ENCODE measurements at regions not wholly inside any gene's neighbourhood (a gene's known extent, or its start where the extent isn't known, plus 50 kb on each side); places are given as distances from the start of the nearest gene placed in this dataset.
A peak's percentile ranks its signal among the peaks of the same experiment; 100 is the strongest.
"Not testable (repeated sequence)": the region's sequence is repeated elsewhere in the genome, so short reads cannot be mapped to it uniquely, and the experiment has no call there.

- no peak for DNase-seq (ENCODE audit: extremely low read depth, low read depth)
These were observed 272.1 kb upstream of the DUSP10 start for GRCh38 chr1:222014001-222014400.

GRCh38 chr1:222012816-222013215 lies 270.9 kb upstream of the DUSP10 start:
- DNase-seq (ENCODE audit: extremely low read depth, low read depth), result no peak

GRCh38 chr1:222010306-222010705 lies 268.4 kb upstream of the DUSP10 start:
- DNase-seq (ENCODE audit: extremely low read depth, low read depth), result no peak

- DNase-seq (ENCODE audit: extremely low read depth, low read depth), result peak; percentile 14
These were observed 267.3 kb upstream of the DUSP10 start for GRCh38 chr1:222009105-222009730.

DNA sequence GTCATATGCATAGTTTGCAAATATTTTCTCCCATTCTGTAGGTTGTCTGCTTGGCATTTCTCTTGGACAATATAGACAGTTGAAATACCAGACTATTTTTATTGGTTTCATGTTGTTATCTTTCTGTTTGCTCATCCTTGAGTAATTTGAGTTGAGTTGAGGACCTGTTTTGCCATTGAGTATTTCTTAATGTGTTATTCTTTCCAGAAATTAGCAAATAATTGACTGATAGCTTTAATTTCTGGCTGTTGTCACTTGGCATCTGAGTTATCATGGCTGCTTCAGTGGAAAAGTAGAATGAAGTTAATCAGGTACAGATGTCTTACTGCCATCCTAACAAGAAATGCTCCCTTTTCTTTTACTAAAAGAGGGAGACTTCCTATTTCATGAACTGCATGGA lies 264.8 kb upstream of the DUSP10 start:
- DNase-seq (ENCODE audit: extremely low read depth, low read depth), result no peak

GRCh38 chr1:222004784-222005183 lies 262.9 kb upstream of the DUSP10 start:
- no peak for DNase-seq (ENCODE audit: extremely low read depth, low read depth)

- no peak for DNase-seq (ENCODE audit: extremely low read depth, low read depth)
These were observed 262.1 kb upstream of the DUSP10 start for GRCh38 chr1:222004034-222004433.

GRCh38 chr1:222002503-222002902 lies 260.6 kb upstream of the DUSP10 start:
- no peak for DNase-seq (ENCODE audit: extremely low read depth, low read depth)

DNA sequence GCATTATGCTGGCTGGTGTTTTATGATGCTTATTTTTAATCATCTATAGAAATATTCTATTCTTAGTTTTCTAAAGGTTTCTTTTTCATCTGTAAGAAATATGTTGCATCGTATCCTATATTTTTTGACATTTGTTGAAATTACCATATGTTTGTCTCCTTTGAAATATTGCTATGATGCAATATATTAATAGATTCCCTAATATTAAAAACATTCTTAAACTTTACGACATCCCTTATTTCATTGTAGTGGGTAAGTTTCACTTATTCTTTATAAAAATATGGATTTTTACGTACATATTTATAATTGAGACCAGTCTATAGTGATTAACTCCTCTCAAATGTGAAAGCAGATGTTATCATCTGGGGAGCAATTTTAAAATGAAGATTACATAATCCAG lies 258.2 kb upstream of the DUSP10 start:
- DNase-seq (ENCODE audit: extremely low read depth, low read depth), result no peak

DNA sequence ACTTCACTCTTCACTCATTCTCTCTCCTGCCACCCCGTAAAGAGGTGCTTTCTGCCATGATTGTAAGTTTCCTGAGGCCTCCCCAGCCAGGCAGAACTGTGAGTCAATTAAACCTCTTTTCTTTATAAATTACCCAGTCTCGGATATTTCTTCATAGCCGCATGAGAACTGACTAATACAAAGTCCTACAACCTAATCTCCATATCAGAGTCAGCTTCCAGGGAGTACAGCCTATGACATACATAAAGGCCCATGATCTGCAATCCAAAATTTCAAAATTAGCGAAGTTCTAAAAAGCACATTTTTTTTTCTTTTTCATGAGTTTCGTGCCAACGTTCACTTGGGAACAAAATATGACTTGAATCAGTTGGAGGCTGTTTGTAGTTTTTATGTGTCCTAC lies 256.9 kb upstream of the DUSP10 start:
- no peak for DNase-seq (ENCODE audit: extremely low read depth, low read depth)

GRCh38 chr1:221998186-221998612 lies 256.3 kb upstream of the DUSP10 start:
- DNase-seq (ENCODE audit: extremely low read depth, low read depth), result no peak

DNA sequence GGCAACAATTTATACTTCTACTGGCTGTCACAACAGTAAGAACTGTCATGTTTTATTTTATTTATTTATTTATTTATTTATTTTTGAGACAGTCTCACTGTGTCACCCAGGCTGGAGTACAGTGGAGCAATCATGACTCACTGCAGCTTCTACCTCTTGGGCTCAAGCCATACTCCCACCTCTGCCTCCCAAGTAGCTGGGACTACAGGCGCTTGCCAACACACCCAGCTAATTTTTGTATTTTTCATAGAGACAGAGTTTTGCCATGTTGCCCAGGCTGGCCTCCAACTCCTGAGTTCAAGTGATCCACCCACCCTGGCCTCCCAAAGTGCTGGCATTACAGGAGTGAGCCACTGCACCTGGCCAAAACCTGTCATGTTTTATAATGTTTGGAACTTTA lies 255.1 kb upstream of the DUSP10 start:
- not testable (repeated sequence) for DNase-seq (ENCODE audit: extremely low read depth, low read depth)

DNA sequence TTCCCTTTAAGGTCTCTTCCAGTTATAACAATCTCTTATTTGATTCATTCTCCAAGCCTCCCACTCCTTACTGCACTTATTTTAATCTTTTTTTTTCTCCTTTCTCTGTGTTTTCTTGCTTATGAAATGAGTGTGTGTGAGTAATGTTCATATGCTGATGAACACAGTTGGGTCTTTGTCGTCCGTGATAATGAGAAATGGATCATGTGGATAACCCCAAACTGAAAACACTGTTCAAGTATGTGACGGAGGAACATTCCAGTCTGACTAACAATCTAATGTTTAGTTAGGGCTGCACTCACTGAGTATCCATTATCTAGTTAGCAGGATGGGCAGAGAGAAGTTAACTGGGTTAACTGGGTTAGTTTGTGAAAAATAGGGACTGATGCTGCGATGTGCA lies 253.1 kb upstream of the DUSP10 start:
- DNase-seq (ENCODE audit: extremely low read depth, low read depth), result no peak

- DNase-seq (ENCODE audit: extremely low read depth, low read depth), result no peak
These were observed 252.4 kb upstream of the DUSP10 start for GRCh38 chr1:221994274-221994698.

GRCh38 chr1:221993444-221993948 lies 251.6 kb upstream of the DUSP10 start:
- no peak for DNase-seq (ENCODE audit: extremely low read depth, low read depth)

- DNase-seq (ENCODE audit: extremely low read depth, low read depth), result no peak
These were observed 250.5 kb upstream of the DUSP10 start for GRCh38 chr1:221992427-221992826.

DNA sequence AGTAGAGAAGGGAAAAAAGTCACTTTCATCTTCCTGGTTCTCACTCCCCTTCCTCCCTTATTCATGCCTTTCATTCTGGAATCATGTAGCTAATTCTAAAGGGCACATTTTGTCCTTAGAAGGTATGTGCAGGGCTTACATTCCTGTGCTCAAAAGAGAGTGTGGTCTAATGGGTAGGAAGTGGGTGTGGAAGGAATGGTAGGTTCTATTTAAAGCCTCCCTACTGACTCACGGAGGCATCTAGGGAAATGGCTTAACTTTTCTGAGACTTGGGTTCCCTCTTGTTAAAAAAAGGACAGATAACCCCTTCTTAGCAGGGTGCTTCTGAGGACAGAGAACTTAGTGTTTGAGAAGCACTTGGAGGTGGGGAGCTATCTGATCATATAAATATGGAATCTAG lies 249.3 kb upstream of the DUSP10 start:
- no peak for DNase-seq (ENCODE audit: extremely low read depth, low read depth)

- no peak for DNase-seq (ENCODE audit: extremely low read depth, low read depth)
These were observed 247.9 kb upstream of the DUSP10 start for GRCh38 chr1:221989741-221990140.

GRCh38 chr1:221988829-221989228 lies 246.9 kb upstream of the DUSP10 start:
- DNase-seq (ENCODE audit: extremely low read depth, low read depth), result no peak

- peak; percentile 80 for DNase-seq (ENCODE audit: extremely low read depth, low read depth)
These were observed 246.1 kb upstream of the DUSP10 start for GRCh38 chr1:221987860-221988520.

GRCh38 chr1:221983444-221983843 lies 241.6 kb upstream of the DUSP10 start:
- no peak for DNase-seq (ENCODE audit: extremely low read depth, low read depth)

- no peak for DNase-seq (ENCODE audit: extremely low read depth, low read depth)
These were observed 239.6 kb upstream of the DUSP10 start for GRCh38 chr1:221981461-221981860.

Data from NCI-H460 (cell line).